Peyer's patch (tissue), 4 donors: ENCODE measurements at regions not wholly inside any gene's neighbourhood (a gene's known extent, or its start where the extent isn't known, plus 50 kb on each side); places are given as distances from the start of the nearest gene placed in this dataset.
"Not testable (repeated sequence)": the region's sequence is repeated elsewhere in the genome, so short reads cannot be mapped to it uniquely, and the experiment has no call there.

Source experiments
- DNase-seq, 3 donors: peaks; one replicate each; pipeline ENCODE4 v3.0.0-alpha.2; 2017 to 2019
- H3K27ac ChIP-seq, 4 donors: fragments of 200-600 bp; sonication (generic); one replicate each; pipeline ENCODE4 v1.5.1; 2016 to 2019
- H3K27me3 ChIP-seq, 2 donors: fragments of 200-600 bp; sonication (generic); one replicate each; pipeline ENCODE4 v1.5.1; 2019
- H3K36me3 ChIP-seq, 3 donors: fragments of 200-600 bp; sonication (generic); one replicate each; pipeline ENCODE4 v1.5.1; 2016 to 2019
- H3K4me1 ChIP-seq, 4 donors: fragments of 200-600 bp; sonication (generic); one replicate each; pipeline ENCODE4 v1.5.1; 2016 to 2019
- H3K4me3 ChIP-seq, 4 donors: fragments of 200-600 bp; sonication (generic); 1 replicate in 3 of 4; 2 replicates in 1 of 4; pipeline ENCODE4 v1.5.1; 2016 to 2019; ENCODE audit warnings: mild to moderate bottlenecking in 1 of 4
- H3K9me3 ChIP-seq, 4 donors: fragments of 200-600 bp; sonication (generic); one replicate each; pipeline ENCODE4 v1.5.1; 2016 to 2019; ENCODE audit warnings: mild to moderate bottlenecking in 1 of 4
- CTCF ChIP-seq, 6 experiments: fragments of 450-650 bp in 4 of 6; fragments of 200-600 bp in 2 of 6; sonication (generic) in 1 of 6; IDR thresholded peaks; one replicate each; pipeline ENCODE4 v1.5.1; 2017 to 2019; ENCODE audit warnings: antibody characterized with exemption in 6 of 6, mild to moderate bottlenecking in 3 of 6, moderate library complexity in 1 of 6
- POLR2A ChIP-seq, 2 donors: fragments of 450-650 bp; IDR thresholded peaks; one replicate each; pipeline ENCODE4 v1.5.1; 2017; ENCODE audit warnings: antibody characterized with exemption in 2 of 2, mild to moderate bottlenecking in 2 of 2, moderate library complexity in 2 of 2

DNA sequence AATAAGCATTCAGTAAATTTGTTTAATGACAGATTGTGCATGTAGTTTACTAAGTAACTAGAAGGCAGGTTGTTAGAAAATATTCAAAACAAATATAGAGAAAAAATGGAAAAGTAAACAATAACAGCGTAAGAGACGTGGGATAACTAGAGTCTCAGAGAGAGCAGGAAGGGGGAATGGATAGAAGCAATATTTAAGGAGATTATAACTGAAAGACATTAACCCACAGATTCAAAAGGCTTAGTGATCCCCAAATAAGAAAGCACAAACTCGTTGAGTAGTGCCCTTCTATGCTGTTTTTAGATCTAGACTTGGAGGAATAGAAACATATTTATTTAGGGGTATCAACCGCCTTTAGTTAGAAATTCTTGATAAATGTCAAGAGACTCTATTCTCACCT, 169.7 kb upstream of the RGS6 start:
- Histone ChIP-seq H3K27ac (no peak overlapping the region), H3K36me3 (no peaks in the 10 kb centered on the region), H3K27me3 (no peaks in the 10 kb centered on the region), H3K4me3 (no peak overlapping the region), H3K4me1 (no peaks in the 10 kb centered on the region), H3K9me3 (no peaks in the 10 kb centered on the region)
- DNase-seq: no peak
- no peak for TF ChIP-seq POLR2A (IDR thresholded peaks at IDR 0.05)
- no peak for TF ChIP-seq CTCF (IDR thresholded peaks at IDR 0.05)

GRCh38 chr14:71764701-71765382, 167.4 kb upstream of the RGS6 start:
- DNase-seq: no peak
- Histone ChIP-seq H3K4me3 (no peak overlapping the region), H3K36me3 (no peaks in the 10 kb centered on the region), H3K9me3 (no peaks in the 10 kb centered on the region), H3K27me3 (no peaks in the 10 kb centered on the region), H3K4me1 (no peaks in the 10 kb centered on the region), H3K27ac (no peak overlapping the region)
- TF ChIP-seq CTCF (IDR thresholded peaks at IDR 0.05) (no peak), POLR2A (IDR thresholded peaks at IDR 0.05) (no peak)

DNA sequence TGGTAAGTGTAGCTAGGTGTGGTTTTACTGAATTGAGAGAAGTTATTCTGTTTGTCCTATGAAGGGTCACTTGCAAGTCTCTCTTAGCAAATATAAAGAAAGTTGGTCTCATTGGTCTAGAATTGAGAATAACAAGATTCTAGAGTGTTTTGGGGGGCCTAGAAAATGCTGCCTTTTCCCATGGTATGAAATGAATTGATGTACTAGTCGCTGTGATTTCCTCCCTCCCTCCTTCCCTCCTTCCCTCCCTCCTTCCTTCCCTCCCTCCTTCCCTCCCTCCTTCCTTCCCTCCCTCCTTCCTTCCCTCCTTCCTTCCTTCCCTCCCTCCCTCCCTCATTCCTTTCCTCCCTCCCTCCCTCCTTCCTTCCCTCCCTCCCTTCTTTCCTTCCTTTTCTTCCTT, 166.7 kb upstream of the RGS6 start:
- Histone ChIP-seq H3K4me3 (no peak overlapping the region), H3K36me3 (no peaks in the 10 kb centered on the region)

DNA sequence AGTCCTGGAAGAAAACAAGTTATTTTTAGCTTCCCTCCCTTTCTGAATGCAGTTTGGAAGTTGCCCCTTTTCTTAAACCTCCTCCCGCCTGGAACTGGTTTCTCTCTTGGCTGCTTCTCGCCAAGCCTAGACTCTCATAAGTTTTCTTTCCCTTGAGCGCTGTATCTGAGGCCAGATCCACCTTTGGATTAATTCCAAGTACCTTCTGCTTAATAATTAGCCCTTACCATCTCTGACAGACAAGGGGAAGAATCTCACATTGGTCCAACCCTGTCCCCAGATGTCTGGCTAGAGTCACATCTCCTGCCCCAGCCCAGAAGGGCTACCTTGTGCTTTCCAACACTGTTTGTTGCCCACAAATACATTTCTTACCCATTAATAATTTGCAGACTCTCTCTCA, 161.8 kb upstream of the RGS6 start:
- no peak for TF ChIP-seq CTCF (IDR thresholded peaks at IDR 0.05)
- no peak for TF ChIP-seq POLR2A (IDR thresholded peaks at IDR 0.05)
- no peaks in the 10 kb centered on the region for H3K36me3 ChIP-seq

More for the DNA sequence above, 166.7 kb upstream of the RGS6 start:
- no peaks in the 10 kb centered on the region for H3K9me3 ChIP-seq
- no peak overlapping the region for H3K27ac ChIP-seq
- no peaks in the 10 kb centered on the region for H3K4me1 ChIP-seq
- no peaks in the 10 kb centered on the region for H3K27me3 ChIP-seq
- DNase-seq: no peak
- TF ChIP-seq CTCF (IDR thresholded peaks at IDR 0.05) (no peak), POLR2A (IDR thresholded peaks at IDR 0.05) (no peak)

GRCh38 chr14:71771421-71771820, 160.8 kb upstream of the RGS6 start:
- not testable (repeated sequence) for H3K4me1 ChIP-seq, H3K9me3 ChIP-seq, H3K27me3 ChIP-seq, H3K36me3 ChIP-seq, H3K4me3 ChIP-seq, H3K27ac ChIP-seq, DNase-seq

More for the DNA sequence above, 161.8 kb upstream of the RGS6 start:
- DNase-seq: no peak
- H3K9me3 ChIP-seq: peaks cover 0 to 6% (median 0%) of the 10 kb centered on the region in 4 donors
- no peak overlapping the region for H3K27ac ChIP-seq
- H3K4me1 ChIP-seq: no peaks in the 10 kb centered on the region
- no peaks in the 10 kb centered on the region for H3K27me3 ChIP-seq
- no peak overlapping the region for H3K4me3 ChIP-seq

DNA sequence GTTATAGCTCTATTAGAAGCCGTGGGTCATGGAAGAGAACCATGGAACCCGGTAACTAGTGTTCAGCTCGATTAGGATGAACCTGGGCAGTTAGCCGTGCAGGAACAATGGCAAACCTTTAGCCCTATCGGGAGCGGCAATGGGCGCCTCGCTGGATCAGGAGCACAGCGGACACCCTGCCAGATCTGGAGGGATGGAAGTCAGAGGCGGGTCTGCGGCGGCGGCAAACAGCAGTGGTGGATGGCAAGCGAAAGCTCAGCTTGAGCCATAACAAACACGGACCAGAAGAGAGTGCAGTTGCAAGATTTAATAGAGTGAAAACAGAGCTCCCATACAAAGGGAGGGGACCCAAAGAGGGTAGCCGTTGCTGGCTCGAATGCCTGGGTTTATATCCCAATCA, 160.2 kb upstream of the RGS6 start:
- H3K36me3 ChIP-seq, DNase-seq, H3K27me3 ChIP-seq, H3K9me3 ChIP-seq, H3K27ac ChIP-seq, H3K4me1 ChIP-seq, H3K4me3 ChIP-seq: not testable (repeated sequence)
